ENCODE measurements at regions not wholly inside any gene's neighbourhood (a gene's known extent, or its start where the extent isn't known, plus 50 kb on each side); places are given as distances from the start of the nearest gene placed in this dataset.

- TF ChIP-seq CTCF (IDR thresholded peaks at IDR 0.05; ENCODE audit: insufficient read depth, low read length), result no peak
- no peak for TF ChIP-seq REST (IDR thresholded peaks at IDR 0.05; ENCODE audit: insufficient replicate concordance, low read depth)
- TF ChIP-seq POLR2AphosphoS5 (IDR thresholded peaks at IDR 0.05; ENCODE audit: low read depth), result no peak
- TF ChIP-seq GABPA (IDR thresholded peaks at IDR 0.05; ENCODE audit: low read depth), result no peak
- TF ChIP-seq SPI1 (IDR thresholded peaks at IDR 0.05; ENCODE audit: borderline replicate concordance, low read depth), result no peak
Observed at GRCh38 chr9:13790055-13790454, 510.6 kb upstream of the MPDZ start.
